GM23338 (cell line): ENCODE measurements at regions not wholly inside any gene's neighbourhood (a gene's known extent, or its start where the extent isn't known, plus 50 kb on each side); places are given as distances from the start of the nearest gene placed in this dataset.

Source experiments
- ATAC-seq: fragments of 200-7000 bp; cut with Tn5 transposase; 3 replicates; pipeline ENCODE4 v1.9.1; 2020
- DNase-seq: peaks from one replicate; pipeline ENCODE4 v3.0.0-alpha.2; 2015; ENCODE audit warnings: low spot score
- H2AFZ ChIP-seq: fragments of 200-600 bp; sonication (generic); 2 replicates; pipeline ENCODE4 v1.8.0; 2016; ENCODE audit warnings: antibody characterized with exemption, mild to moderate bottlenecking, moderate library complexity
- H3F3A ChIP-seq: fragments of 200-600 bp; sonication (generic); replicated peaks from 2 replicates; pipeline ENCODE4 v1.8.0; 2017; ENCODE audit warnings: antibody characterized with exemption, mixed run types, low read depth
- H3K27ac ChIP-seq: fragments of 200-600 bp; sonication (generic); 2 replicates; pipeline ENCODE4 v1.6.1; 2016; ENCODE audit warnings: low read depth
- H3K27me3 ChIP-seq: fragments of 200-600 bp; sonication (generic); 2 replicates; pipeline ENCODE4 v1.8.0; 2016; ENCODE audit warnings: mild to moderate bottlenecking, mixed run types, moderate library complexity; ENCODE audit not compliant: insufficient read depth
- H3K36me3 ChIP-seq: fragments of 200-600 bp; sonication (generic); 2 replicates; pipeline ENCODE4 v1.8.0; 2016; ENCODE audit warnings: mild to moderate bottlenecking; ENCODE audit not compliant: insufficient read depth
- H3K4me1 ChIP-seq: fragments of 200-600 bp; sonication (generic); 2 replicates; pipeline ENCODE4 v1.8.0; 2016; ENCODE audit warnings: mild to moderate bottlenecking, moderate library complexity; ENCODE audit not compliant: insufficient read depth
- H3K4me2 ChIP-seq: fragments of 200-600 bp; sonication (generic); 2 replicates; pipeline ENCODE4 v1.7.1; 2017; ENCODE audit warnings: mixed run types
- H3K4me3 ChIP-seq: fragments of 200-600 bp; sonication (generic); 2 replicates; pipeline ENCODE4 v1.6.1; 2016; ENCODE audit warnings: mixed run types
- H3K79me2 ChIP-seq: fragments of 200-600 bp; sonication (generic); replicated peaks from 2 replicates; pipeline ENCODE4 v1.8.0; 2017; ENCODE audit warnings: mild to moderate bottlenecking; ENCODE audit not compliant: insufficient read depth
- H3K9me2 ChIP-seq: fragments of 200-600 bp; sonication (generic); 2 replicates; pipeline ENCODE4 v1.8.0; 2017; ENCODE audit not compliant: insufficient read depth
- H4K20me1 ChIP-seq: fragments of 200-600 bp; sonication (generic); replicated peaks from 2 replicates; pipeline ENCODE4 v1.8.0; 2017; ENCODE audit warnings: mild to moderate bottlenecking; ENCODE audit not compliant: insufficient read depth
- H3K27ac Mint-ChIP-seq: 2 replicates; pipeline ENCODE4 v1.8.0; 2020; ENCODE audit warnings: inconsistent platforms, mild to moderate bottlenecking, moderate library complexity, mixed read lengths
- H3K27me3 Mint-ChIP-seq: 3 replicates; pipeline ENCODE4 v1.8.0; 2022; ENCODE audit warnings: low read depth, mild to moderate bottlenecking, moderate library complexity, mixed read lengths, inconsistent platforms; ENCODE audit not compliant: insufficient read depth, poor library complexity
- H3K36me3 Mint-ChIP-seq: 3 replicates; pipeline ENCODE4 v1.8.0; 2021; ENCODE audit warnings: low read depth, mild to moderate bottlenecking, inconsistent platforms, moderate library complexity, mixed read lengths
- H3K4me1 Mint-ChIP-seq: 3 replicates; pipeline ENCODE4 v1.8.0; 2020; ENCODE audit warnings: mild to moderate bottlenecking, inconsistent platforms, mixed read lengths
- H3K4me3 Mint-ChIP-seq: 3 replicates; pipeline ENCODE4 v1.8.0; 2021; ENCODE audit warnings: moderate library complexity, mild to moderate bottlenecking, inconsistent platforms, mixed read lengths
- H3K9me3 Mint-ChIP-seq: 3 replicates; pipeline ENCODE4 v1.8.0; 2020; ENCODE audit warnings: moderate library complexity, mild to moderate bottlenecking, inconsistent platforms, mixed read lengths
- CREB1 ChIP-seq: fragments of 250-450 bp; sonication (Bioruptor Pico); IDR thresholded peaks from 2 replicates; pipeline ENCODE4 v1.5.0; 2020; ENCODE audit warnings: low read depth, mild to moderate bottlenecking, moderate library complexity
- CTCF ChIP-seq, 2 experiments: fragments of 200-600 bp in 1 of 2; sonication (generic) in 1 of 2; conservative IDR thresholded peaks; 2 replicates each; pipeline versions ENCODE4 v1.5.1 to v1.6.1; 2016 to 2017; ENCODE audit warnings: antibody characterized with exemption in 2 of 2, low read depth in 2 of 2, mild to moderate bottlenecking in 2 of 2, moderate library complexity in 1 of 2
- EZH2 ChIP-seq: fragments of 200-600 bp; sonication (generic); IDR thresholded peaks from one replicate; pipeline ENCODE4 v1.8.0; 2017; ENCODE audit warnings: antibody characterized with exemption, mild to moderate bottlenecking, low read depth; ENCODE audit not compliant: unreplicated experiment
- EZH2phosphoT487 ChIP-seq: fragments of 200-600 bp; sonication (generic); IDR thresholded peaks from one replicate; pipeline ENCODE4 v1.8.1; 2018; ENCODE audit warnings: antibody characterized with exemption; ENCODE audit not compliant: unreplicated experiment
- JUNB ChIP-seq: IDR thresholded peaks from one replicate; pipeline ENCODE4 v1.6.1; 2016; ENCODE audit warnings: antibody characterized with exemption; ENCODE audit not compliant: unreplicated experiment
- NANOG ChIP-seq: IDR thresholded peaks from 2 replicates; pipeline ENCODE4 v1.6.1; 2016; ENCODE audit warnings: antibody characterized with exemption, borderline replicate concordance
- POLR2AphosphoS5 ChIP-seq: IDR thresholded peaks from 2 replicates; pipeline ENCODE4 v1.6.1; 2016; ENCODE audit warnings: antibody characterized with exemption, low read depth
- REST ChIP-seq: IDR thresholded peaks from one replicate; pipeline ENCODE4 v1.6.1; 2018; ENCODE audit warnings: antibody characterized with exemption; ENCODE audit not compliant: unreplicated experiment
- STAT1 ChIP-seq: IDR thresholded peaks from one replicate; pipeline ENCODE4 v1.6.1; 2016; ENCODE audit warnings: antibody characterized with exemption; ENCODE audit not compliant: unreplicated experiment
- ZNF114 ChIP-seq: fragments of 250-450 bp; sonication (Bioruptor Pico); IDR thresholded peaks from 2 replicates; pipeline ENCODE4 v1.5.0; 2020; ENCODE audit warnings: mild to moderate bottlenecking, moderate library complexity
- ZNF331 ChIP-seq: fragments of 250-450 bp; sonication (Bioruptor Pico); IDR thresholded peaks from 2 replicates; pipeline ENCODE4 v1.5.0; 2020; ENCODE audit warnings: low read depth, mild to moderate bottlenecking, moderate library complexity

GRCh38 chr2:129439406-129440302, 539.8 kb upstream of the RAB6C start:
- Mint-ChIP-seq H3K36me3 (no peaks in the 10 kb centered on the region), H3K27ac (no peak overlapping the region), H3K4me1 (no peaks in the 10 kb centered on the region), H3K27me3 (peaks cover 4% of the 10 kb centered on the region), H3K9me3 (no peaks in the 10 kb centered on the region; the same call in 2 of the 3 replicates), H3K4me3 (no peak overlapping the region)
- H3K9me2 ChIP-seq = peaks cover 2% of the 10 kb centered on the region; the same call in 1 of the 2 replicates
- no peaks in the 10 kb centered on the region for H4K20me1 ChIP-seq
- H3K36me3 ChIP-seq = no peaks in the 10 kb centered on the region
- no peaks in the 10 kb centered on the region for H3K4me1 ChIP-seq
- H3K4me2 ChIP-seq = no peak overlapping the region
- H3K4me3 ChIP-seq = no peak overlapping the region
- H3K27me3 ChIP-seq = no peaks in the 10 kb centered on the region
- no peak for DNase-seq
- no peaks in the 10 kb centered on the region for H3F3A ChIP-seq
- TF ChIP-seq REST = no peak
- no peak for TF ChIP-seq EZH2
- no peak for TF ChIP-seq NANOG
- TF ChIP-seq CTCF (conservative IDR thresholded peaks at IDR 0.05; ENCODE audit: low read depth in 2 of 2) = no peak
- no peak for TF ChIP-seq JUNB
- no peak for TF ChIP-seq POLR2AphosphoS5
- TF ChIP-seq CREB1 = no peak
- TF ChIP-seq EZH2phosphoT487 = no peak
- 0 out of 2 replicates have a peak overlapping the region, but pooled peaks have one; percentile 10 for H2AFZ ChIP-seq
- no peak overlapping the region for H3K27ac ChIP-seq
- ATAC-seq = no peak
- no peaks in the 10 kb centered on the region for H3K79me2 ChIP-seq

GRCh38 chr2:129441610-129442009, 537.9 kb upstream of the RAB6C start:
- no peak for ATAC-seq
- TF ChIP-seq REST (no peak), CREB1 (no peak), STAT1 (no peak), EZH2 (no peak), CTCF (conservative IDR thresholded peaks at IDR 0.05; ENCODE audit: low read depth in 2 of 2) (no peak), ZNF331 (CRISPR knock-in tag) (no peak), NANOG (no peak), EZH2phosphoT487 (no peak), JUNB (no peak), POLR2AphosphoS5 (no peak), ZNF114 (CRISPR knock-in tag) (no peak)

More at GRCh38 chr2:129441610-129442009, 537.9 kb upstream of the RAB6C start:
- peaks cover 4% of the 10 kb centered on the region for H3K27me3 Mint-ChIP-seq
- H3K9me3 Mint-ChIP-seq = no peaks in the 10 kb centered on the region; the same call in 2 of the 3 replicates
- H3K9me2 ChIP-seq = no peaks in the 10 kb centered on the region
- H3K79me2 ChIP-seq = no peaks in the 10 kb centered on the region
- H3K27me3 ChIP-seq = no peaks in the 10 kb centered on the region
- no peak overlapping the region for H3K4me3 ChIP-seq
- no peak for DNase-seq
- no peaks in the 10 kb centered on the region for H3K4me1 ChIP-seq
- H3K4me2 ChIP-seq = no peak overlapping the region
- no peaks in the 10 kb centered on the region for H3K36me3 ChIP-seq
- H3K4me3 Mint-ChIP-seq = no peak overlapping the region
- no peak overlapping the region for H3K27ac Mint-ChIP-seq
- no peaks in the 10 kb centered on the region for H3F3A ChIP-seq
- no peaks in the 10 kb centered on the region for H3K4me1 Mint-ChIP-seq
- H2AFZ ChIP-seq = no peak overlapping the region
- H3K36me3 Mint-ChIP-seq = no peaks in the 10 kb centered on the region
- H3K27ac ChIP-seq = no peak overlapping the region
- no peaks in the 10 kb centered on the region for H4K20me1 ChIP-seq
